ENCODE measurements at regions not wholly inside any gene's neighbourhood (a gene's known extent, or its start where the extent isn't known, plus 50 kb on each side); places are given as distances from the start of the nearest gene placed in this dataset.

DNA sequence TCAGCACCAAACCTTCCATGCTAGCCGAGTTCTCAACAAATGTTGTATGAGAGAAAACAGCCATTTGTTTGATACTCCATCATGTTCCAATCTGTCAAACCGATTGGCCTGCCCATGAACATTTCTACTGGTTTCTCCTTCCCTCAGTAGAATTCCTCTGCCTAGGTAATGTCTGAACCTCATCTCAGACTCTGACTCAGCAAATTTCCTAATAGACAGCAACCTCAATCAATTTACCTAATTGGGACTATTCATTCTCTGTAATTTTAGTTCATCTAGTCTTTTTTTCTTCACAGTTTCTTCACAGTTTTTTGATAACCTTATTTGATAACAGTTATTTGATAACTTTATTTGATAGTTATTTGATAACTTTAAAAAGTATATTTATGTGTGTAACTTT lies 585.1 kb downstream of the DNAJB9 start:
- Mint-ChIP-seq H3K36me3 (ENCODE audit: low read depth) (no peaks in the 10 kb centered on the region), H3K4me1 (ENCODE audit: low read depth) (no peaks in the 10 kb centered on the region), H3K4me3 (ENCODE audit: unreplicated experiment) (no peak overlapping the region), H3K9me3 (ENCODE audit: low read depth) (peaks cover 5% of the 10 kb centered on the region), H3K27me3 (ENCODE audit: low read depth) (no peaks in the 10 kb centered on the region), H3K27ac (ENCODE audit: unreplicated experiment) (no peak overlapping the region)
- TF ChIP-seq, protein P1, sequence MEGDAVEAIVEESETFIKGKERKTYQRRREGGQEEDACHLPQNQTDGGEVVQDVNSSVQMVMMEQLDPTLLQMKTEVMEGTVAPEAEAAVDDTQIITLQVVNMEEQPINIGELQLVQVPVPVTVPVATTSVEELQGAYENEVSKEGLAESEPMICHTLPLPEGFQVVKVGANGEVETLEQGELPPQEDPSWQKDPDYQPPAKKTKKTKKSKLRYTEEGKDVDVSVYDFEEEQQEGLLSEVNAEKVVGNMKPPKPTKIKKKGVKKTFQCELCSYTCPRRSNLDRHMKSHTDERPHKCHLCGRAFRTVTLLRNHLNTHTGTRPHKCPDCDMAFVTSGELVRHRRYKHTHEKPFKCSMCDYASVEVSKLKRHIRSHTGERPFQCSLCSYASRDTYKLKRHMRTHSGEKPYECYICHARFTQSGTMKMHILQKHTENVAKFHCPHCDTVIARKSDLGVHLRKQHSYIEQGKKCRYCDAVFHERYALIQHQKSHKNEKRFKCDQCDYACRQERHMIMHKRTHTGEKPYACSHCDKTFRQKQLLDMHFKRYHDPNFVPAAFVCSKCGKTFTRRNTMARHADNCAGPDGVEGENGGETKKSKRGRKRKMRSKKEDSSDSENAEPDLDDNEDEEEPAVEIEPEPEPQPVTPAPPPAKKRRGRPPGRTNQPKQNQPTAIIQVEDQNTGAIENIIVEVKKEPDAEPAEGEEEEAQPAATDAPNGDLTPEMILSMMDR (IDR thresholded peaks at IDR 0.05), result no peak
- DNase-seq (ENCODE audit: low spot score), result no peak

DNA sequence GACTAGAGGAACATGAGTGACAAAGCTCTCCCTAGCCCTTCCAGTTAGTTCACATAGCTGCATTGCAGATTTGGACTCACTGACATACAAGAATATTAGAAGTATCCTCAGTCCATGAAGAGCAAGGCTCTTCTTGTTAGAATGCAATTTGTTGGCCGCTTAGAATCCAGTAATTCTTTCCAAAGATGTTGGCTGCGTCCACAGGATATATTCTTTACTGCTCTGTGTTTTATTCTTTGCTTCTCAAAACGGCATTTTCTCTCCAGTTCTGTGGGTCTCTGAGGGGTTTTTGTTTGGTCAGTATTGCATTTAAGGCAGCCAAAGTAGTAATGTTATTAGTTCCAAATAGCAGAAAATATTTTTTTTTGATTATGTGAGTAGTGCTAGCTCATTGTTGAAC lies 588.6 kb downstream of the DNAJB9 start:
- Mint-ChIP-seq H3K9me3 (ENCODE audit: low read depth) (no peaks in the 10 kb centered on the region), H3K36me3 (ENCODE audit: low read depth) (no peaks in the 10 kb centered on the region), H3K27me3 (ENCODE audit: low read depth) (peaks cover 3% of the 10 kb centered on the region), H3K27ac (ENCODE audit: unreplicated experiment) (no peak overlapping the region), H3K4me1 (ENCODE audit: low read depth) (no peaks in the 10 kb centered on the region), H3K4me3 (ENCODE audit: unreplicated experiment) (no peak overlapping the region)
- TF ChIP-seq, protein P1 (IDR thresholded peaks at IDR 0.05), result no peak
- DNase-seq (ENCODE audit: low spot score), result no peak

DNA sequence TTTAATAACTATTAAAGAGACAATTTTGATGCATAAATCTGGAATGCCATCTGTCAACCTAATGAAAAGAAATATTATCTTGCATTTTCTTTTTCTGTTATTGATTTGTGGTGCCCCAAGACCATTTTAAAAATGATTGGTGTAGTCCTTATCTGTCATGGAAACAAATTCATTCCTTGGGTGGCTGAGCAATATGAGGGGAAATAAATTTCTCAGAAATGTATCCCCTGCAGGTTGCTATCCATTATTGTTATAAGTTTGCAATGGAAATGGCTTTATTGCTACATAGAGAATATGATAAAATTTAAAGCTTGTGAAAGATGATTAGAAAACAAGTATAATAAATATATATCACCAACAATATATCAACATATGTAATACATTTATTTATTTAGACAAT lies 607.0 kb downstream of the DNAJB9 start:
- TF ChIP-seq, protein P1 (IDR thresholded peaks at IDR 0.05), result no peak
- Mint-ChIP-seq H3K36me3 (ENCODE audit: low read depth) (no peaks in the 10 kb centered on the region), H3K4me1 (ENCODE audit: low read depth) (no peaks in the 10 kb centered on the region), H3K9me3 (ENCODE audit: low read depth) (no peaks in the 10 kb centered on the region), H3K4me3 (ENCODE audit: unreplicated experiment) (no peak overlapping the region), H3K27me3 (ENCODE audit: low read depth) (no peaks in the 10 kb centered on the region), H3K27ac (ENCODE audit: unreplicated experiment) (no peak overlapping the region)
- no peak for DNase-seq (ENCODE audit: low spot score)

DNA sequence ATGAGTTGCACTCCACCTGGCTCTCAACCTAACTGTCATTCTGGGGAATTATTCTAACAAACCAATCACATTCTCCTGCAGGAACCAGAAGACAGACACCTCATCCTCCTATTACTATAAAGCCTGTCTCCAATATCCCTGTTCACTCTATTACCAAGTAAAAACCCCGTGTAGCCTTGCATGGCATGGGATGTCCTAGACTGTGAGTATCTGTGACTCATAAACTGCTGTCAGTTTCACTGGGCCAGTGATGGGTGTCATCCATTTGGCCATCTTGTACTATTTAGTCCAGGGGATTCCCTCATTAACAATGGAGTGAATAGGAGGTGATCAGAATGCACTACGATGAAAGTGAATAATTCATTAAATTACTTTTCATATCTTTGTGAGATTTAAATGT lies 608.7 kb downstream of the DNAJB9 start:
- Mint-ChIP-seq H3K27ac (ENCODE audit: unreplicated experiment) (no peak overlapping the region), H3K4me3 (ENCODE audit: unreplicated experiment) (no peak overlapping the region), H3K27me3 (ENCODE audit: low read depth) (no peaks in the 10 kb centered on the region), H3K4me1 (ENCODE audit: low read depth) (no peaks in the 10 kb centered on the region), H3K9me3 (ENCODE audit: low read depth) (peaks cover 6% of the 10 kb centered on the region), H3K36me3 (ENCODE audit: low read depth) (no peaks in the 10 kb centered on the region)
- TF ChIP-seq, protein P1 (IDR thresholded peaks at IDR 0.05), result no peak
- no peak for DNase-seq (ENCODE audit: low spot score)

DNA sequence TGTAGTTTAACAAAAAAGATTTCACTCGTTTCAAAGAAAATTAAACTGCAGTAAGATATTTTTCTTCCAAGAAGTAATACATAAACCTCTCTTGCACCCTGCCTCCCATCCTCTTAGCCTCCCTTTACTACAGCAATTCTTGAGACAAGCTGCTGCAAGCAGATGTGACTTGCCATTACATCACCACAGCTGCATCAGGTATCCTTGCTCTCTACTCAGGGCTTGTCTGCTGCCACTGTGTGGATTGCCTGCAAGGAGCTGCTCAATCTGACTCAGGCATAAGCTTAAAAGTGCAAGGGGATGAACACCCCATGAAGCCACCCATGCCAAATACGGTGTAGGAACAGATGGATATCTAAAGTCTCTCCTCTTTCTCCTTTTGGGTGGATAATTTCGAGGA lies 609.9 kb downstream of the DNAJB9 start:
- Mint-ChIP-seq H3K27ac (ENCODE audit: unreplicated experiment) (no peak overlapping the region), H3K4me1 (ENCODE audit: low read depth) (no peaks in the 10 kb centered on the region), H3K27me3 (ENCODE audit: low read depth) (no peaks in the 10 kb centered on the region), H3K36me3 (ENCODE audit: low read depth) (no peaks in the 10 kb centered on the region), H3K4me3 (ENCODE audit: unreplicated experiment) (no peak overlapping the region), H3K9me3 (ENCODE audit: low read depth) (peaks cover 6% of the 10 kb centered on the region)
- no peak for DNase-seq (ENCODE audit: low spot score)
- TF ChIP-seq, protein P1 (IDR thresholded peaks at IDR 0.05), result no peak

Measured in chondrocyte (in vitro differentiated cells).